IMR-90 (cell line): ENCODE measurements at regions not wholly inside any gene's neighbourhood (a gene's known extent, or its start where the extent isn't known, plus 50 kb on each side); places are given as distances from the start of the nearest gene placed in this dataset.

Experiments used
- BHLHE40 ChIP-seq: fragments of 150-350 bp; IDR thresholded peaks from 2 replicates; pipeline ENCODE4 v1.6.1; 2016; ENCODE audit warnings: mild to moderate bottlenecking, low read depth, low read length
- MAFK ChIP-seq: IDR thresholded peaks from 2 replicates; pipeline ENCODE4 v1.6.1; 2012; ENCODE audit warnings: low read depth, low read length, improper control_type of control experiment
- MAZ ChIP-seq: IDR thresholded peaks from 2 replicates; pipeline ENCODE4 v1.6.1; 2012; ENCODE audit warnings: low read depth, mild to moderate bottlenecking, low read length, improper control_type of control experiment, moderate library complexity, borderline replicate concordance
- MXI1 ChIP-seq: IDR thresholded peaks from 2 replicates; pipeline ENCODE4 v1.6.1; 2012; ENCODE audit warnings: low read depth, mild to moderate bottlenecking, low read length, moderate library complexity, borderline replicate concordance
- POLR2A ChIP-seq: IDR thresholded peaks from 2 replicates; pipeline ENCODE4 v1.6.1; 2012; ENCODE audit warnings: mild to moderate bottlenecking, low read depth, low read length
- RAD21 ChIP-seq: IDR thresholded peaks from 2 replicates; pipeline ENCODE4 v1.6.1; 2012; ENCODE audit warnings: low read length, improper control_type of control experiment
- RFX5 ChIP-seq: IDR thresholded peaks from 2 replicates; pipeline ENCODE4 v1.8.0; 2012; ENCODE audit warnings: low read depth, mild to moderate bottlenecking, low read length, moderate library complexity
- USF2 ChIP-seq: fragments of 150-350 bp; IDR thresholded peaks from 2 replicates; pipeline ENCODE4 v1.6.1; 2017; ENCODE audit warnings: mild to moderate bottlenecking, antibody characterized with exemption, low read length, low read depth
- TF ChIP-seq, protein P1 (sequence below): conservative IDR thresholded peaks from 2 replicates; pipeline ENCODE4 v1.5.1; 2012; ENCODE audit warnings: mild to moderate bottlenecking, low read depth, low read length, improper control_type of control experiment

GRCh38 chr17:83192161-83192788, 112.9 kb downstream of the METRNL start:
- TF ChIP-seq, protein P1, sequence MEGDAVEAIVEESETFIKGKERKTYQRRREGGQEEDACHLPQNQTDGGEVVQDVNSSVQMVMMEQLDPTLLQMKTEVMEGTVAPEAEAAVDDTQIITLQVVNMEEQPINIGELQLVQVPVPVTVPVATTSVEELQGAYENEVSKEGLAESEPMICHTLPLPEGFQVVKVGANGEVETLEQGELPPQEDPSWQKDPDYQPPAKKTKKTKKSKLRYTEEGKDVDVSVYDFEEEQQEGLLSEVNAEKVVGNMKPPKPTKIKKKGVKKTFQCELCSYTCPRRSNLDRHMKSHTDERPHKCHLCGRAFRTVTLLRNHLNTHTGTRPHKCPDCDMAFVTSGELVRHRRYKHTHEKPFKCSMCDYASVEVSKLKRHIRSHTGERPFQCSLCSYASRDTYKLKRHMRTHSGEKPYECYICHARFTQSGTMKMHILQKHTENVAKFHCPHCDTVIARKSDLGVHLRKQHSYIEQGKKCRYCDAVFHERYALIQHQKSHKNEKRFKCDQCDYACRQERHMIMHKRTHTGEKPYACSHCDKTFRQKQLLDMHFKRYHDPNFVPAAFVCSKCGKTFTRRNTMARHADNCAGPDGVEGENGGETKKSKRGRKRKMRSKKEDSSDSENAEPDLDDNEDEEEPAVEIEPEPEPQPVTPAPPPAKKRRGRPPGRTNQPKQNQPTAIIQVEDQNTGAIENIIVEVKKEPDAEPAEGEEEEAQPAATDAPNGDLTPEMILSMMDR: no peak
- TF ChIP-seq POLR2A (no peak), USF2 (no peak), MXI1 (no peak), BHLHE40 (no peak), MAZ (no peak), RAD21 (no peak), RFX5 (no peak), MAFK (no peak)
